Astrocyte (in vitro differentiated cells and primary cell): ENCODE measurements at regions not wholly inside any gene's neighbourhood (a gene's known extent, or its start where the extent isn't known, plus 50 kb on each side); places are given as distances from the start of the nearest gene placed in this dataset.

Experiments used
- EZH2 ChIP-seq: IDR thresholded peaks from 2 replicates; pipeline ENCODE4 v1.6.1; 2012; ENCODE audit warnings: mild to moderate bottlenecking, low read length, inconsistent platforms; ENCODE audit not compliant: insufficient read depth
- TF ChIP-seq, protein P1 (sequence below): IDR thresholded peaks from 2 replicates; pipeline ENCODE4 v1.5.1; 2011; ENCODE audit warnings: low read depth, mild to moderate bottlenecking, inconsistent platforms, low read length, moderate library complexity; ENCODE audit not compliant: insufficient read depth

DNA sequence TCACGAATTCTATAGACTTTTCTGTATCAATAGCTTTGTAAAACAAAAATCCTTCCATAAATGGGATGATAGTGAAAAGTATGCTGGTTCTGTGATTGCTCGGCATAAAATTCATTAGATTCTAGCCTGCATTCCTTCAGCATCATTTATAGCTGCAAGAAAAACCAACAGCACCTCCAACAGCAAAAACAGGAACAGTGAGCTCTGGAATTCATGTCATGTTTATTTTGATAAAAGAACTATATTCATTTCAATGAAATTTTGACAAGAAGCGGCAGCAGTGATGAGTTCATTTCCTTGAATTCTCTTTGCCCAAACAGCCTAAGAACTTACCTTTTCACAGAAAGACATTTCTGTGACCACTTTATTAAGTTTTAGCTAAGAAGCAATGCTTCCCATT is 515.2 kb upstream of the CCDC54 start:
- TF ChIP-seq, protein P1, sequence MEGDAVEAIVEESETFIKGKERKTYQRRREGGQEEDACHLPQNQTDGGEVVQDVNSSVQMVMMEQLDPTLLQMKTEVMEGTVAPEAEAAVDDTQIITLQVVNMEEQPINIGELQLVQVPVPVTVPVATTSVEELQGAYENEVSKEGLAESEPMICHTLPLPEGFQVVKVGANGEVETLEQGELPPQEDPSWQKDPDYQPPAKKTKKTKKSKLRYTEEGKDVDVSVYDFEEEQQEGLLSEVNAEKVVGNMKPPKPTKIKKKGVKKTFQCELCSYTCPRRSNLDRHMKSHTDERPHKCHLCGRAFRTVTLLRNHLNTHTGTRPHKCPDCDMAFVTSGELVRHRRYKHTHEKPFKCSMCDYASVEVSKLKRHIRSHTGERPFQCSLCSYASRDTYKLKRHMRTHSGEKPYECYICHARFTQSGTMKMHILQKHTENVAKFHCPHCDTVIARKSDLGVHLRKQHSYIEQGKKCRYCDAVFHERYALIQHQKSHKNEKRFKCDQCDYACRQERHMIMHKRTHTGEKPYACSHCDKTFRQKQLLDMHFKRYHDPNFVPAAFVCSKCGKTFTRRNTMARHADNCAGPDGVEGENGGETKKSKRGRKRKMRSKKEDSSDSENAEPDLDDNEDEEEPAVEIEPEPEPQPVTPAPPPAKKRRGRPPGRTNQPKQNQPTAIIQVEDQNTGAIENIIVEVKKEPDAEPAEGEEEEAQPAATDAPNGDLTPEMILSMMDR = peak; percentile 55
- no peak for TF ChIP-seq EZH2
